GM21619 (cell line): ENCODE measurements at regions not wholly inside any gene's neighbourhood (a gene's known extent, or its start where the extent isn't known, plus 50 kb on each side); places are given as distances from the start of the nearest gene placed in this dataset.

Experiments used
- ATAC-seq: cut with Tn5 transposase; IDR thresholded peaks from one replicate; pipeline ENCODE4 v1.9.1; 2021; ENCODE audit not compliant: unreplicated experiment

DNA sequence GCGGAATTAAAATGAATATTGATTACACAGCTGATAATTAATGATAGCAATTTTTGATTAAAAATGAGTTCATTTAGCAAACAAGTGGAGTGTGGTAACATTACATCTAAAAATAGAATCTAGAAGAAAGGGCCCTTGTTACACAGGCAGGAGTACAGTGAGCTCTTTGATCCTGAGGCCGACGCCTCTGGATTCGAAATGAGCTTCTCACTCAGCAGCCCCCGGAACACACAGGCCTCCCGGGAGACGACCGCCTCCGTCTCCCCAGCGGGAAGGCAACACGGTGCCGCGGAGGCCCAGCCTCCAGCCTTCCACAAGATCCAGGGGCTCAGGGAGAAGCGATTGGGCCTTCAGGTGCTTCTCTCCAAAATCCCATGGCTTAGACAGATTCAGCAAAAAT, 379.1 kb downstream of the BRD1 start:
- no peak for ATAC-seq

DNA sequence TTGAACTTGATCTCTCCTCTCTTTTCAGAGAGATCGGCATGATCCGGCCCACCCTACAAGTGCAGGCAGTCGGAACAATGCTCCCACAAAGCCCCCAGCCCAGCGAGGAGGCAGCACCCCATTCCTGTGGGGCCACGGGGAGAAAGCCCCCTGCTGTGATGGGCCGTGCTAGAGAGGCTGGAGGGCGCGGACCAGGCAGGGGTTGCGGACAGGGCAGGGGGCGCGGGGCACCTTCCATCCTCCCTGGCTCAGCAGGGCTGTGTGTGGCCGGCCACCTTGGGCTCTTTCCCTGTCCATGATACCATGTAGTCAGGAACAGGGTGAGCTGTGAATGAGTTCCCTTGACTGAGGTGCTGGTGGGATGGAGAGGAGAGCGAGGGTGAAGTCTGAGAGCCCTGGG, 379.8 kb downstream of the BRD1 start:
- ATAC-seq: no peak

DNA sequence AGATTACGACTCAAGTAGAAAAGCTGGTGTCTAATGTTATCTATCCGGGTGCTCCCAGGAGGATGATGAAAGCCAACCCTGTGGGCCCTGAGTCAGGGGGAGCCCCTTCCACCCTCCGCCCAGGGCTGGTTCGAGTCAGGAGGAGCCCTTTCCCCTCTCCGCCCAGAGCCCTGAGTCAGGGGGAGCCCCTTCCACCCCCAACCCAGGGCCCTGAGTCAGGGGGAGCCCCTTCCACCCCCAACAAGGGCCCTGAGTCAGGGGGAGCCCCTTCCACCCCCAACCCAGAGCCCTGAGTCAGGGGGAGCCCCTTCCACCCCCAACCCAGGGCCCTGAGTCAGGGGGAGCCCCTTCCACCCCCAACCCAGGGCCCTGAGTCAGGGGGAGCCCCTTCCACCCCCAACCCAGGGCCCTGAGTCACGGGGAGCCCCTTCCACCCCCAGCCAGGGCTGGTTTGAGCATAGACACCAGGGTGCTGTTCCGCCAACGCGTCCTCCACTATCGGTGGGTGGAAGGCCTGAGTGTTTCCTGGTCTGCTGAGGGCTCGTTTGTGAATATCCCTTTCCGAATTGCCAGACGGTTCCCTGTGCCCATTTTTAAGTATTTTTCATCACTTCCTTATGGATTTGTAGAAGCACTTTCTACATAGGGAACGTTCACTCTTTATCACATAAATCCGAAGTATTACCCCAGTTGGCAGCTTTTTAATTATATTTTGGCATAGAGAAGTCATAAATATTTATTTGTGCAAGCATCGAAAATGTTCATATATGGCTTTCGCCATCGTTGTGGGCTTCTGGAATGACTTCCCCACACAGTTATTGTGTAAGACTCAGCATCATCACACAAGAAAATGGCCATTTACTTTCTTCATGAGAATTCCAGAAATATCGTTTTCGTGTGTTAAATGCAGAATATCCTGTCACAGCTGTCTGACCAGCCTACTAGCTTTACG, 380.6 kb downstream of the BRD1 start:
- ATAC-seq: no peak

DNA sequence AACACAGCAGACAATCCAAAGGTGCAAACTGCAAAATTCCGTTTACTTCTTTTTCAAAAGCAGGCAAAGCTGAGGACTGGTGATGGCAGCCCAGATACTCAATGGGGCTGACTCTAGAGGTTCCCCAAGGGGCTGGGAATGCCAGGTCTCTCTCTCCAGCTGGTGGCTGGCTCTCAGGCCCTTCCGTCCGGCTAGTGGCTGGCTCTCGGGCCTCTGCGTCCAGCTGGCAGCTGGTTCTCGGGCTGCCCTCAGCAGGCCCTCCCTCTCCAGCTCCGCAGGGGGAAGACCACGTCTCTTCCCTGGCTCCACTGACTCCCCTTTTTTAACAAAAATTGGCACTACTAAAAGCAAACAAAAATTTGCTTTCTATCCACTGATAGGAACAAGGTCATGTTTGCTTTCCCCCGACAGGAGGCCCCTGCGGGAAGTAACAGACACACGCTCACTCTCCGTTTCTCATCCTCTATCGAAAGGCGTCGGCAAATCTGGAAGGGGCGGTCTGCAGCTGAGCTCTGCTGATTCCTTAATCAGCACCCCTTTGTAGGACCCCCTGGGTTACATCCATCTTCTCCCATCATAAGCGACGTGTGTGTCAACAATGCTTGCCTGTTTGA, 381.4 kb downstream of the BRD1 start:
- no peak for ATAC-seq

DNA sequence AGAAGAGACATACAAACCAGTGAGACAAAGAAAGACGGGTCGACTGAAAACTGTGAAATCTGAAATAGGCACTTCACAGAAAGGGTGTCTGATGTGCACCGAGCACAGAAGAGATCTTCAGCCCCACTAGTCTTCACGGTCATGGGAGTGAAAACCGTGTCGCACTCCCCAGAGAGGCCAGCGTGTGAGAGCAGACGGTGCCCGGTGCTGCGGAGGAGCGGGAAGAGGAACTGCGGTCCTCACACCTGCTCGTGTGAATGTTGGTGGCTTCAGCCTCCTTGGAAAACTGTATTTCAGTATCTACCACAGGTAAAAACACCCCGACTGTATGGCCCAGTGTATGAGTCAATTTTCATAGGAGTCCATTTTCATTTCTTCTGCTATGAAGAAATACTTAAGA, 382.9 kb downstream of the BRD1 start:
- ATAC-seq: no peak

DNA sequence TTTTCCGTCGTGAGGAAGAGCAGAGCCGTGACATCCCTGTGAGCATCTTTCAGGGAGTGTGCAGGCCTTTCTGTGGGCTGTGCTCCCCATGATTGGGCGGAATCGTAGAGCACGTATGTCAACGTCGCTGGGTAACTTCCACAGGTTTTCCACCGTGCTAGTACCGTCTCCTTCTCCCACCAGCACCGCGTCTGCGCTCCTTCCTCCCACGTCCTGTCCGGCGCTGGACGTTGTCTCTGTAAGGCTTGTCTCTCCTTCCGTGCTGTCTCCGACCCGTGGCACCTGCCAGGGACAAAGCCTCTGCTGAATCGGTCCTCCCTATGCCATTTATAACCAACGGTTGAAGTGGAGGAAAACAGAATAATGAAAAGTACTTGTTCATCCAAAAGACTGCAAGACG, 386.7 kb downstream of the BRD1 start:
- ATAC-seq: no peak

DNA sequence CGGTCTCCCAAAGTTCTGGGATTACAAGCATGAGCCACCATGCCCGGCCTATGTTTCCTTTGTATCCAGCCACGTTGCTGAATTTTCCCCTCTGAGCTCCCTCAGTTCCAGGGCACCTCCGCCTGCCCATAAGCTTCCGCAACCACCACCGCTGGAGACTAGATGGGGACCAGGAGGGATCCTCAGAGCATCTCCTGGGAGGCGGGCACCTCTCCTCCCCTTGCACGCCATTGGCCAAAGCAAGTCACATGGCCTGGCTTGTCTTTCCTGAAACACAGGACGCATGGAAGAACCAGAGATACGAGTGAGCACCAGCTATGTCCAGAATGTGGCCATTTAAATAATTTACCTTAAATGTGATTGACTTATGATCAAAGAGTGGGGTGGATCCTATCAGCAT, 388.3 kb downstream of the BRD1 start:
- ATAC-seq: no peak

DNA sequence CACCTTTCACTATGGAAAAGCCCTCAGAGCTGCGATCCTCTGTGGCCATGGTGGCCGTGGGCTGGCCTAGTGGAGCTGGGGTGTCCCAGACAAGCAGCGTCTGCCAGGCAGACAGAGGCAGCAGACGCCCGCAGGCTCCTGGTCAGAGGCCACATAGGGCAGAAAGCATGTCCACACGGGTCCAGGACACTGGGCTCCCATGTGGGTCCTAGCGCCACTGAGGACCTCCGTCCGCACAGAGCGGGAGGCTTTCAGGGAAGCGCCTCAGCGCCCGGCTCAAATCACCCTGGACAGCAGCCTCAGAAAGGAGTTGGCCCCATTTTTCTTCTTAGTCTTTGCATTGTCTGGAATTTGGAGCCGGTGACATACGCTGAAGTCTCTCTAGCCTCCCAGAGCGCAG, 389.7 kb downstream of the BRD1 start:
- no peak for ATAC-seq

DNA sequence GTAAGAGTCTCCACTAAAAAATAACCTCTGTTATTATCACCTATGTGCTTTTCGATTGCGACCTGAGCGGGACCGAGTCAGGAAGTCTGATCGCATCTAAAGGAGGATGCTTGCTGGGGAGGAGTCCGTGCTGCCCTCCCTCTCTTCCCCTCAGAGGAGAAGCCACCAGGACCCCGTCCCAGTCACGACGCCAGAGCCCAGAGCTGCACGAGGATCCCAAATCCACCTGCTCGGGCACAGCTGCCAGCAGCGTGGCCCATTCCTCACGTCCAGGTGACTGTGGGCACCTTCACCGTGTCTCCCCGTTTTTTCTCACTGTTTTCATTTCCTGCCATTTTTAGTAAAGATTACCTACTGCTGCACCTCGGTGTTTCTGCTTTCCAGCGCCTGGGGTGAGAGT, 390.3 kb downstream of the BRD1 start:
- no peak for ATAC-seq

DNA sequence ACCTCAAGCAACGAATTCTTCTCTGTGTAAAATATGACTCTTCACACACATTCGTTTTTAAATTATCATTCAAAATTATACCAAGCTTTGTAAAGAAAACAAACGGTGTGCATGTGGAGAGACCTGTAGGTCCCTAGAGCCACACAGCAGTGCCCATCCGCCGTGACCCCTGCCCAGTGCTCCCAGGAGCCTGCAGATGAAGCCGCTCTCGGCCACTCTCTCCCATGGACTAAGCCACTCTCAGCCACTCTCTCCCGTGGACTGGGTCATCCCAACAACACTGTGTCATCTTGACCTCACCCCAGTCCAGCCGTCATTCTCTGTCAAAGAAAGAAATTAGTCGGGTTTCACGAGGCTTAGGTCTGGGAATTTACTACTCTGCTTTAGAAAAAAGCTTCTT, 391.6 kb downstream of the BRD1 start:
- ATAC-seq: no peak

DNA sequence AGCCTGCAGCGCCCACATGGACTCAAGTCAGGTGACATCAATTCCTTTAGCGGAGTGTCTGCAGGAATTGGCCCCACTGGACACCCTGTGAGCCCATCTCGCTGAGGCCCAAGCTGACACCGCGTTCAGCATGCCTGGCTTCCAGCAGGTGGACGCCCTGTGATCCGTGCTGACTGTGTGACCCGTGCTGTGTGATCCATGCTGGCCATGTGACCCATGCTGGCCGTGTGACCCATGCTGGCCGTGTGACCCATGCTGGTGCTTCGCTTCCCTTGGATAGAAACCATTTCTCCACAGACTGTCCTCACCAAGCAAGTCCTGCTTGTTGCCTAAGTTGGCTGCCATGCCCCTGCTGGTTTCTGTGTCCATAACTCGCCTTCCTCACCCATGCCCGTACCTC, 392.1 kb downstream of the BRD1 start:
- ATAC-seq: no peak

DNA sequence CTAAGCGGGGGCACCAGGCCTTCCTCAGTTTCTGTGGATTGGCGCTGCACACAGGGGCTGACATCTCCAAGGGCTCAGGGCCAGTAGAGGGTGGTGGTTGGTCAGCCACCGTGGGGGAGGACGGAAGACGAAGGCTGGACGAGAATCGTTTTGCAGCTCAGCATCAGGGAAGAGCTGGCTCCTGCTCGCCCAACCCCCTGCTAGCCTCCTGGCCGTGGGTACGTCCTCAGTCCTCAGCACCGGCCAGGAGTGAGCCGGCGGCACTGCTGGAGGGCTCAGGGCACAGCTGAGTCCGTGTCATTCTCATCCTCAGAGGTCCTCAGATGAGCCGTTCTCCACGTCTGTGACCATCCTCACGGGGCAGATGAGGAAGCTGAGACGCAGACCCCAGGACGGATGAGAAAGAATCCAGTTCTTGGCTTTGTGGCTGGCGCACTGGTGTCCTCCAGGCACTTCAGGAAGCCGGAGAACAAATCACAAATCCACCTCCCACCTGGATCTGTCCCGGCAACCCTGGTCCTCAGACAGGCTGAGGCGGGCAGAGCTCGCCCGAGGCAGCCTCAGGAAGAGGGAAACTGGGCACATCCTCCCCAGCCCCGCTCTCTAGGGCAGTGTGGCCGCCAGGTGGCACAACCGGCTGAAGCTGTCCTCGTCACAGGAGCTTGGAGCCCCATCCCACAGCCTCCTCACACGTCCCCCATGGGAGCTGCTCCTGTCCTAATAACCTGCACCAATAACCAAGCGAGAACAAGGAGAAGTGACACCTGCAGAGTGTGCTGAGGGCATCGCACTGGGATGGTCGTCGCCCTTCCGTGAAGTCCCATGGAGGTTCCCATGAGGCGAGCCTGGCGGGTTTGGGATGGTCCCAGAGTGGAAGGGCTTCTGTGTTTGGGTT, 393.7 kb downstream of the BRD1 start:
- ATAC-seq: no peak

DNA sequence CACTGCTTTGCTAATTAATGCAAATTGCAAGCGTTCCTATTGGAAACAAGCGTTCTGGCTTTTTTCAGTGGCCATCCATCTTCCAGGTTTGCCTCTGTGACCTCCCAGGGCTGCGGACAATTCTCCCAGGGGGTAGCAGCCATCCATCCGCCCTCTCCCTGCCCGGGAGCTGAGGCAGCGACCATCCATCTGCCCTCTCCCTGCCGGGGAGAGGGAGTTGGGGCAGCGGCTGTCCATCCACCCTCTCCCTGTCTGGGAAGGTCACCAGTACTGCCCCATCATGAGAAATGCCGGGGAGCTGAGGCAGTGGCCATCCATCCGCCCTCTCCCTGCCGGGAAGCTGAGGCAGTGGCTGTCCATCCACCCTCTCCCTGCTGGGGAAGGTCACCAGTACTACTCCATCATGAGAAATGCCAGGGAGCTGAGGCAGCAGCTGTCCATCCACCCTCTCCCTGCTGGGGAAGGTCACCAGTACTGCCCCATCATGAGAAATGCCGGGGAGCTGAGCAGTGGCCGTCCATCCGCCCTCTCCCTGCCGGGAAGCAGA, 394.7 kb downstream of the BRD1 start:
- no peak for ATAC-seq

DNA sequence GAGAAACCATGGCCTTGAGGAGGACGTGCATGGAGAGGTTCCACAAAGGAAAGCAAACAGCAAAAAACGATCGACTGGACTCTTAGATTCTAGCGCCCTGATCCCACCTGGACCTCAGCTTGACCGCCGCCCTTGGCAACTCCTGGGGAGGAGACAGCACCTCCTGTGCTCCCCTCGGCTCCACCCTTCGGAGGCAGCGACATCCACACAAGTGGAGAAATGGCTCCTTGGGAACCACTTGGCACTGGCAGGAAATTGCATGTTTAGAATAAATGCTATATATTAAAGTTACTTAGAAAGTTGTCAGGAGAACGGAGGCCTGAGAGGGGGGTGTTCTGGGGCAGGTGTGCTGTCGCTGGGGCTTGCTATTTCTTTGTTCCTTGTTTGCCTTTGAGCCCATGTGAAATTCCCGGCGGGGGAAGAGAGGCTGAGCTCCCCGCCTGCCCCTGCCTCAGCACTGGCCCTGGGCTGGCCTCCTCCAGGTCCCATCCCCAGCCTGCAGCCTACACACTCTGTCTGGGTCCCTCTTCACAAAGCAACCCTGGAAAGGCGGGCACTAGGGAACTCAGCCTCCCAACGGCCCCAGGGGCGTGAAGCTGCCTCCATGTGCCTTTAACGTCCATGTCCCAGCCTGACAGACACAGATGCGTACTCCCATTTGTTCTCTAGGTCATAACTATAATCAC, 395.3 kb downstream of the BRD1 start:
- no peak for ATAC-seq

DNA sequence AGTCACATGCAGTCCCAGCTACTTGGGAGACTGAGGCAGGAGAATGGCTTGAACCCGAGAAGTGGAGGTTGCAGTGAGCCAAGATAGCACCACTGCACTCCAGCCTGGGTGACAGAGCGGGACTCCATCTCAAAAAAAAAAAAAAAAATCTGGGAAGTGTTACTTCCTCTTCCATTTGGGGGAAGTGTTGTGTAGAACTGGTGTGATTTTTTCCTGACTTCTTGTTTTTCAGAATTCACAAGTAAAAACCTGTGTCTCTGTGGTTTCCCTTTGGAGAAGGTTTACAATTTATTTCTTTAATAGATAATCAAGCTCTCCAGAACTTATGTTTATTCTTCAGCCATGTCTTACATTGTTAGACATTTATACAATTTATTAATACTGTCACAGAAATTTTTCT, 396.1 kb downstream of the BRD1 start:
- ATAC-seq: no peak

DNA sequence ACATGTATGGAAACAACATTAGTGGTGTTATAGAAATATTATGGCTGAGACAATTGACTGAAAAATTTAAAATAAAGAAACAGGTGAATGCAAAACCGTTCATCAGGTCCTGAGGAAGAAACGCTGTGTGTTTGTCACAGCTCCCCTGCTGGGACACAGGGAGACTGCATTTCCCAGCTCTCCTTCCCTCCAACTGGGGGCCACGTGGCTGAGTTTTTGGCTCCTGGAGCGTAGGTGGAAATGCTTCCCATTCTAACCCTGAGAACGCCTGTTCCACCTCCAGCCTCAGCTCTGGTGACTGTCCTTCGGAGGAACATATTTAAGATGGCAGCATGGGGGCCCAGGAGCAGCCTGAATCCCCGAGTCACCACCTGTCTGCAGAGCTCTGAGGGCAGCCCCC, 398.6 kb downstream of the BRD1 start:
- no peak for ATAC-seq

DNA sequence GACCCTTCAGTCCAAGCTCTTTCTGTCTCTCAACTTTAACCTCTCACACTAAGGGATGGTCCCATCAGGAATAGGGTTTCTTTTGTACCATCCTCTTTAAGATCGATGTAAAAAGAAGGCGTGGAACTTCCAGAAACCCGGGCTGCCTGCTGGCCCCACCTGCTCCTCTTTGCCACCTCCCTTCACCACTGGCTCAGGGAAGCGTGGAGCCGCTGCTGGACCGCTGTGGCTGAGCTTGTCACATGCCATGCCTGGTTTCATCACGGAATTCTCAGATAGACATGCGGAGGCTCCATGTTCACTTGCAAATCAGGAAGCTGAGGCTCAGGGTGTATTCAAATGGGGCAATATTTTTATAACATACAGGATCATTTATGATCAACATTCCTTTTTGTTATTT, 399.7 kb downstream of the BRD1 start:
- ATAC-seq: no peak

DNA sequence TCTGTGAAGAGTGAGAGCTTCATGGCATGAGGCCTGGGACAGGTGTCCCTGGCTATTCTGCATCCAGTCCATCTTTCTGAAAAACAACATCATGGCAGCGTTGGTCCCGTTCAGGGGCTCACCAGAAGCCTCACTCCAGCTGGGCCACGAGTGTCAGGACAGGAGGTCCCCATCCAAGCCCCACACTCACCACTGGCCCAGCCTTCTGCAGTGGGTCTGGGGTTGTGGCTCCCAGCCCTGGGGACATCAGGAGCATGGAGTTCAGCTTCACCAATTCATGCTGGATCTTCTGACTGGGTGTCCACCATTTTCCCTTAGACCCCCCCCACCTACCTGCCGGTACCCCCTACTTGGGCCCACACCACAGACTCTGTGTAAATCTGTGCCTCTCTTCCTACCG, 400.3 kb downstream of the BRD1 start:
- no peak for ATAC-seq

DNA sequence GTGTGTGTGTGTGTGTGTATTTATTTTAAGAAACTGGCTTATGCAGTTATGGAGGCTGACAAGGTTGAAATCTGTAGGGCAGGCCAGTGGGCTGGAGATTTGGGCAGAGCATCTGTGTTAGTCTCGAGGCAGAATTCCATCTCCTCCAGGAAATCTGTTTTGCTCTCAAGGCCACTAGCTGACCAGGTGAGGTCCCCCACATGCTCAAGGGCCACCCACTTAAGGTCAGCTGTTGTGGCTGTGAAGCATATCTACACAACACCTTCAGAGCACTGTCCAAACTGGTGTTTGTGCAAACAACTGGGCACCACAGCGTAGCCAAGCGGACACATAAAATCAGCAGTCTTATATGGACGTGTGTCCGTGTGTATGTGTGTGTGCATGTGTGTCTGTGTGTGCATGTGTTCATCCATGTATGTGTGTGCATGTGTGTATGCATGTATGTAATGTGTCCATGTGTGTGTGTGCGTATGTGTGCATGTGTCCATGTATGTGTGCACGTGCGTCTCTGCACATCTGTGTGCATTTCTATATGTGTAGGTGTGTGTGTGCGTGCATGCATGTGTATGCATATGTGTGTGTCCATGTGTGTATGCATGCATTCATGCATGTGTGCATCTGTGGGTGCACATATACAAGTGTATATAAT, 400.9 kb downstream of the BRD1 start:
- no peak for ATAC-seq

DNA sequence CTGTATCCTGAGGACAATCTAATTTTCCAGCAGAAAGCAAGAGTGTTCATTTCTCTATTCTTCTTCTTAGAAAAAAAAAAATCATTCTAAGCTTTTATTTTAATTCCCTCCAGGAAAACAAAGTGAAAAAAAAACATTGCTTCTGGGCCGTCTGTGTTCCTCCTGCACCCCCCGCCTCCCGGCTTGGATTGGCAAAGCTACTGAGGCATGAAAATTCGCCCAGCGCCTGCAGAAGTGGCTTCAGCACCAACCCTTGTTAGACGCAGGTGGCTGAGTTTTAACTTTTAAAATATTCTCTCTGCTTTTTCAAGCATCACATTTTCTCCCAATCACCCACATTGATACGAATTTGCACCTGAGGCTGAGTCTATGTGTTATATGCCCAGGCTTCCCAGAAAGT, 401.6 kb downstream of the BRD1 start:
- ATAC-seq: no peak
